ENCODE measurements at regions not wholly inside any gene's neighbourhood (a gene's known extent, or its start where the extent isn't known, plus 50 kb on each side); places are given as distances from the start of the nearest gene placed in this dataset.

DNA sequence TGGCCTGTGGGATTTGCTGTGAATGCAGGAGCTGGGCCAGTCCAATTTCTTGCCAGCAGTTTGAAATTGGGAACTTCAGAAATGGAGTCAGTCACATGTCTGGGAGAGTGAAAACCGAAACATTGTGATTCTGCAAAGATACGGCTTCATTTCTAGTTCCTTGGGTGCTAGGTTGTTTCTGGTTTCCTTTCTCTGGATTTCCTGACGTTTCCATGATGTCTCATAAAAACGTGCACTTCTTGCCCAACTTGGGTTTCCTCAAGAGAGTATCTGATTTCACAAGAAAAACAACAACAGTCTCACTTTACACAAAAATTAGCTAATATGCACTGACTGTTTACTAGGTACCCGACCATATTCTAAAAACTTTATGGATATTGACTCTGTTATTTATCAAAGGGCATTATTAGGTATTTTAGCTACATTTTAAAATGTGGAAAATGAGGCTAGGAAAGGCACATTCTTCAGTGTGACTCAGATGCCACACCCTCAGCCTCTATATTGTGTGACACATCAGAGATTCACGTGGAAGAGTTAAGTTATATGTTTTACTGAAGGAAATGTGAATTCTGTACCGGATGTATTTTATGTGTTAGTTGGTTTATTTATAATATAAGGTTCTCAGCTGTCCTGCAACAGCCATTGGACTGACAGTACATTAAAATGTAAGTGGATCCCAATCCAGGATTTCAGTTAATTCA, 225.0 kb upstream of the PUDP start:
- intact Hi-C loops (cut with DNase I), result no loop called here
- no peaks in the 10 kb centered on the region for H3K36me3 ChIP-seq
- no peak overlapping the region for H3K4me3 ChIP-seq
- WGBS, 4 donors, result 63 to 74% (median 69%) methylated on average over 7 of the region's 7 CpGs
- no peak overlapping the region for H3K27ac ChIP-seq
- peaks cover 0 to 24% (median 0%) of the 10 kb centered on the region in 12 donors for H3K9me3 ChIP-seq
- H3K4me1 ChIP-seq, result no peaks in the 10 kb centered on the region
- no peaks in the 10 kb centered on the region for H3K27me3 ChIP-seq
- ATAC-seq (no peak), DNase-seq (no peak)
- TF ChIP-seq, protein P1, sequence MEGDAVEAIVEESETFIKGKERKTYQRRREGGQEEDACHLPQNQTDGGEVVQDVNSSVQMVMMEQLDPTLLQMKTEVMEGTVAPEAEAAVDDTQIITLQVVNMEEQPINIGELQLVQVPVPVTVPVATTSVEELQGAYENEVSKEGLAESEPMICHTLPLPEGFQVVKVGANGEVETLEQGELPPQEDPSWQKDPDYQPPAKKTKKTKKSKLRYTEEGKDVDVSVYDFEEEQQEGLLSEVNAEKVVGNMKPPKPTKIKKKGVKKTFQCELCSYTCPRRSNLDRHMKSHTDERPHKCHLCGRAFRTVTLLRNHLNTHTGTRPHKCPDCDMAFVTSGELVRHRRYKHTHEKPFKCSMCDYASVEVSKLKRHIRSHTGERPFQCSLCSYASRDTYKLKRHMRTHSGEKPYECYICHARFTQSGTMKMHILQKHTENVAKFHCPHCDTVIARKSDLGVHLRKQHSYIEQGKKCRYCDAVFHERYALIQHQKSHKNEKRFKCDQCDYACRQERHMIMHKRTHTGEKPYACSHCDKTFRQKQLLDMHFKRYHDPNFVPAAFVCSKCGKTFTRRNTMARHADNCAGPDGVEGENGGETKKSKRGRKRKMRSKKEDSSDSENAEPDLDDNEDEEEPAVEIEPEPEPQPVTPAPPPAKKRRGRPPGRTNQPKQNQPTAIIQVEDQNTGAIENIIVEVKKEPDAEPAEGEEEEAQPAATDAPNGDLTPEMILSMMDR (IDR thresholded peaks at IDR 0.05), result no peak
- no peak for TF ChIP-seq POLR2A (IDR thresholded peaks at IDR 0.05)

DNA sequence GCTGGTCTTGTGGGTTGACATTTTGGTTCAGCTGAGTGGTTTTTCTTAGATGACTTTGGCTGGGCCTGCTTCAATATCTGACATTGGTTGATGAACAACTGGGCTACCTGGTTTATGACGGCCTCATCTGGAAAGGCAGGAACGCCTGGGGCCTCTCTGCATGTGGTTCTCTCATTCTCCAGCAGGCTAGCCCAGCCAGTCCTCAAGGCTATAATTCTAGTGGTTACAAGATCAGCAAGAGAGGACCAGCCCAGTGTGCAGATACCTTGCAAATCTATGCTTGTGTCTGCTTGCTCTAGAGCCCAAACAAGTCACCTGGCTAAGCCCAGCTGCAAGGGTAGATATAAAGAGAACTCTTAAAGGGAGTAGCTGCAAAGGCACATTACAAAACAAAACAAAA, 214.2 kb upstream of the PUDP start:
- H3K27me3 ChIP-seq, result no peaks in the 10 kb centered on the region
- H3K27ac ChIP-seq, result no peak overlapping the region
- peaks cover 0 to 4% (median 0%) of the 10 kb centered on the region in 12 donors for H3K9me3 ChIP-seq
- TF ChIP-seq, protein P1 (IDR thresholded peaks at IDR 0.05), result no peak
- no peak for TF ChIP-seq POLR2A (IDR thresholded peaks at IDR 0.05)
- ATAC-seq (no peak), DNase-seq (no peak)
- intact Hi-C loops (cut with DNase I), result no loop called here
- WGBS, 4 donors, result 78 to 93% (median 86%) methylated on average over 2 of the region's 2 CpGs
- H3K36me3 ChIP-seq, result no peaks in the 10 kb centered on the region
- H3K4me3 ChIP-seq, result no peak overlapping the region
- H3K4me1 ChIP-seq, result no peaks in the 10 kb centered on the region

DNA sequence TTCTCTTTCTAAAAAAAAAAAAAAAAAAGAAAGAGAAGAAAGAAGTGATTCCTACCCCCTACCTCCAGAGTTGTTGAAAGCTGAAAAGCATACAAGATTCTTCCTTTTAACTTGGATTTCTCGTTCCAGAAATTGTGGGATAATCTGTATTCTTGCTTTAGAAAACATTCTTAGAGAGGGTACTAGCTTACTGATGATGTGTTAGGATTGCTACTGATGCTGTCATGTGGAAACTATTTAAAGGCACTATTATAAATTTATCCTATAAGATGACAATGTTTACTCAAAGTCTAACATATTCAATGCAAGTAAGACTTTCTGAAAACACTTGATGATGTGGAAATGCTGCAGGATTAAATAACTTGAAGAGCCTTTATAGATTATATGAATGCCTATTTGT, 204.0 kb upstream of the PUDP start:
- no peaks in the 10 kb centered on the region for H3K4me1 ChIP-seq

DNA sequence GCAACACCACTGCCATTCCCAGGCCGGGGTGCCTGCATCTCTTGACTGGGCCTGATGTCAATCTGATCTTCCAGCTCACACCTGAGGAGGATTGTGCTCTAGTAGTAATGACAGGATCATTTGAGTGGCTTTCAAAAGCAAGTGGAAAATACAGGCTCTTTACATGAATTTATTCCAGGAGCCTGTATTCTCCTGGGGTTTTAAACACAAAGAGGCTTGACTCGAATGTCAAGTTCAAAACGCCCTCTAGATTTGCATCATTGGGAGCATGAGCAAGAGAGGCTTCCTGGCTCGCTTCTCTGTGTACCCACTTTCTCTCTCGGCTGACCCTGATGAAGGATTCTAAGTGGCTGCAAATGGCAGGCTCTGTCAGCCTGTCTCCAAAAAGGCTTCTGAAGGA, 199.5 kb upstream of the PUDP start:
- no peaks in the 10 kb centered on the region for H3K4me1 ChIP-seq
- H3K27ac ChIP-seq, result no peak overlapping the region
- no peak for TF ChIP-seq POLR2A (IDR thresholded peaks at IDR 0.05)
- no peak overlapping the region for H3K4me3 ChIP-seq
- ATAC-seq, result no peak
- intact Hi-C loops (cut with DNase I), result no loop called here
- WGBS, 4 donors, result 73 to 80% (median 76%) methylated on average over 5 of the region's 5 CpGs
- no peaks in the 10 kb centered on the region for H3K27me3 ChIP-seq
- H3K36me3 ChIP-seq, result no peaks in the 10 kb centered on the region
- no peak for DNase-seq
- no peaks in the 10 kb centered on the region for H3K9me3 ChIP-seq

More for the DNA sequence above, 204.0 kb upstream of the PUDP start:
- no peaks in the 10 kb centered on the region for H3K36me3 ChIP-seq
- H3K9me3 ChIP-seq, result no peaks in the 10 kb centered on the region
- DNase-seq (no peak), ATAC-seq (no peak)
- TF ChIP-seq, protein P1 (IDR thresholded peaks at IDR 0.05), result no peak
- no peak for TF ChIP-seq POLR2A (IDR thresholded peaks at IDR 0.05)
- WGBS, 4 donors, result 64 to 74% (median 66%) methylated on average over 1 of the region's 1 CpG
- intact Hi-C loops (cut with DNase I), result no loop called here
- no peak overlapping the region for H3K4me3 ChIP-seq
- H3K27me3 ChIP-seq, result no peaks in the 10 kb centered on the region
- no peak overlapping the region for H3K27ac ChIP-seq

DNA sequence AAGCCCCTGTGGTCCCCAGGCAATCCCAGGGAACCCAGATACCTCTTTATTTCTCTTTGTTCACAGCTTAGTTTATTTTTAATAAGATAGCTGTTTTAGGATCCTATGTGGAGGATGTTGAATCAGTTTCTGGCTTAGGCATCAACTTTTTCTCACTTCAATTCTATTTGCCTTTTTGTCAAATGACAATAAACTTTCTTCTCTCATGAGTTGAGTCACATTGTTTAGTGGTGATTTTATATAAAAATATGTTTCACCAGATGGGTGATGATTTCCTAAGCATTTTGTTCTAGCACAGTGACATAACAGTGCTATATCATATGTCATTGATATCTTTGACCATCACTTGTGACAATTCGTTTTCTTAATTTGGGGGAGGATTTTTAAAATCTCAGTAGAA, 198.1 kb upstream of the PUDP start:
- intact Hi-C loops (cut with DNase I), result no loop called here
- no peak for TF ChIP-seq POLR2A (IDR thresholded peaks at IDR 0.05)
- TF ChIP-seq, protein P1 (IDR thresholded peaks at IDR 0.05), result no peak
- Histone ChIP-seq H3K27ac (no peak overlapping the region), H3K27me3 (no peaks in the 10 kb centered on the region), H3K4me3 (no peak overlapping the region), H3K9me3 (no peaks in the 10 kb centered on the region), H3K36me3 (no peaks in the 10 kb centered on the region), H3K4me1 (no peaks in the 10 kb centered on the region)
- DNase-seq (no peak), ATAC-seq (no peak)
- WGBS, 4 donors, result 69 to 83% (median 79%) methylated on average over 1 of the region's 1 CpG
